ENCODE measurements at regions not wholly inside any gene's neighbourhood (a gene's known extent, or its start where the extent isn't known, plus 50 kb on each side); places are given as distances from the start of the nearest gene placed in this dataset.

DNA sequence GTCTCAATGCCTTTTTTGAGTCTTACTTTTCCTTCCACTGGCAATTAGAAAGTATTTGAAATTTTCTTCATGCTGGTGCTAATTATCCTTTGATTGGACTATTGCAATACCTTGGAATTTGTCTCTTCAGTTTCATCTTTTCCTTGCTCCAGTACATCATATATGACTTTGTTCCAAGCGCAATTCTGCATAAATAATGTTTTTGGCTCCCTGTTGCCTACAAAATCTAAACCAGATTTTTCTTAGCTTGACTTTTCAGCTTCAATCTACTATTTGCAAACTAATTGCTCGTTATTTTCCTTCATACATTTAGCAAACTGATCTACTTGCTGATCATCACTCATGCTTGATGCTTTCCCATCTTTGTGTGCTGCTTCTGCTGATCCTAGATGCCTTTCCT is 230.8 kb upstream of the GPR149 start:
- no peaks in the 10 kb centered on the region for H3K9me3 ChIP-seq
- H3K4me2 ChIP-seq = no peak overlapping the region
- no peak for FAIRE-seq
- no peak overlapping the region for H3K27ac ChIP-seq
- CTCF ChIA-PET = no interaction called here
- ATAC-seq = no peak
- no peak for DNase-seq (ENCODE audit: low read depth in 1 of 2, low spot score in 1 of 2)
- H3K4me3 ChIP-seq = no peak overlapping the region
- H3K4me1 ChIP-seq = no peaks in the 10 kb centered on the region
- WGBS (ENCODE audit: missing lambda C conversion rate) = 0% methylated on average over 2 of the region's 2 CpGs
- POLR2A ChIA-PET = no interaction called here
- TF ChIP-seq SMC3 (IDR thresholded peaks at IDR 0.05) = no peak
- no peak for TF ChIP-seq JUNB (IDR thresholded peaks at IDR 0.05)
- no peak for TF ChIP-seq CHD4 (IDR thresholded peaks at IDR 0.05; ENCODE audit: borderline replicate concordance)
- no peak for TF ChIP-seq POLR2A (IDR thresholded peaks at IDR 0.05; ENCODE audit: low read length)
- TF ChIP-seq MAFK (IDR thresholded peaks at IDR 0.05; ENCODE audit: partially characterized antibody) = no peak
- no peak for TF ChIP-seq BHLHE40 (IDR thresholded peaks at IDR 0.05; ENCODE audit: low read depth, low read length)
- TF ChIP-seq ELK1 (IDR thresholded peaks at IDR 0.05; ENCODE audit: low read depth, low read length) = no peak
- no peak for TF ChIP-seq EP300 (IDR thresholded peaks at IDR 0.05)
- no peak for TF ChIP-seq MYC (IDR thresholded peaks at IDR 0.05; ENCODE audit: borderline replicate concordance, low read length)
- TF ChIP-seq CBX8 (IDR thresholded peaks at IDR 0.05) = no peak
- no peak for TF ChIP-seq ESRRA (IDR thresholded peaks at IDR 0.05; ENCODE audit: borderline replicate concordance, low read length)
- no peak for TF ChIP-seq SREBF2 (IDR thresholded peaks at IDR 0.05)
- TF ChIP-seq HDAC2 (IDR thresholded peaks at IDR 0.05) = no peak

GRCh38 chr3:154658000-154658399 is 228.0 kb upstream of the GPR149 start:
- no peak overlapping the region for H3K4me2 ChIP-seq
- no peak overlapping the region for H3K27ac ChIP-seq
- DNase-seq (ENCODE audit: low read depth in 1 of 2, low spot score in 1 of 2) (no peak), ATAC-seq (no peak), FAIRE-seq (no peak)
- POLR2A ChIA-PET = no interaction called here
- H3K4me3 ChIP-seq = no peak overlapping the region
- CTCF ChIA-PET = interaction anchor here (0.6 to 1.7 kb wide), 2 partner anchors 10 to 40 kb away, joined by 3 to 6 read pairs; no protein-coding TSS in a partner anchor
- H3K4me1 ChIP-seq = no peaks in the 10 kb centered on the region
- H3K9me3 ChIP-seq = no peaks in the 10 kb centered on the region
- TF ChIP-seq TP53 (CRISPR knock-in tag; IDR thresholded peaks at IDR 0.05) (no peak), EP300 (IDR thresholded peaks at IDR 0.05) (no peak), ESRRA (IDR thresholded peaks at IDR 0.05; ENCODE audit: borderline replicate concordance, low read length) (no peak), KDM1A (IDR thresholded peaks at IDR 0.05; ENCODE audit: low read depth) (no peak), RARB (CRISPR knock-in tag; IDR thresholded peaks at IDR 0.05) (no peak), GATA3 (IDR thresholded peaks at IDR 0.05; ENCODE audit: borderline replicate concordance) (no peak), FOSB (CRISPR knock-in tag; IDR thresholded peaks at IDR 0.05) (no peak), CEBPB (IDR thresholded peaks at IDR 0.05) (no peak), NFE2L2 (conservative IDR thresholded peaks at IDR 0.05; ENCODE audit: low read length) (no peak), RFX5 (IDR thresholded peaks at IDR 0.05) (no peak)
- TF ChIP-seq, protein P1, sequence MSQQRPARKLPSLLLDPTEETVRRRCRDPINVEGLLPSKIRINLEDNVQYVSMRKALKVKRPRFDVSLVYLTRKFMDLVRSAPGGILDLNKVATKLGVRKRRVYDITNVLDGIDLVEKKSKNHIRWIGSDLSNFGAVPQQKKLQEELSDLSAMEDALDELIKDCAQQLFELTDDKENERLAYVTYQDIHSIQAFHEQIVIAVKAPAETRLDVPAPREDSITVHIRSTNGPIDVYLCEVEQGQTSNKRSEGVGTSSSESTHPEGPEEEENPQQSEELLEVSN (IDR thresholded peaks at IDR 0.05; ENCODE audit: borderline replicate concordance, low read depth) = no peak
- TF ChIP-seq, protein P2, sequence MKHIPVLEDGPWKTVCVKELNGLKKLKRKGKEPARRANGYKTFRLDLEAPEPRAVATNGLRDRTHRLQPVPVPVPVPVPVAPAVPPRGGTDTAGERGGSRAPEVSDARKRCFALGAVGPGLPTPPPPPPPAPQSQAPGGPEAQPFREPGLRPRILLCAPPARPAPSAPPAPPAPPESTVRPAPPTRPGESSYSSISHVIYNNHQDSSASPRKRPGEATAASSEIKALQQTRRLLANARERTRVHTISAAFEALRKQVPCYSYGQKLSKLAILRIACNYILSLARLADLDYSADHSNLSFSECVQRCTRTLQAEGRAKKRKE (CRISPR knock-in tag; IDR thresholded peaks at IDR 0.05; ENCODE audit: low read depth) = no peak

DNA sequence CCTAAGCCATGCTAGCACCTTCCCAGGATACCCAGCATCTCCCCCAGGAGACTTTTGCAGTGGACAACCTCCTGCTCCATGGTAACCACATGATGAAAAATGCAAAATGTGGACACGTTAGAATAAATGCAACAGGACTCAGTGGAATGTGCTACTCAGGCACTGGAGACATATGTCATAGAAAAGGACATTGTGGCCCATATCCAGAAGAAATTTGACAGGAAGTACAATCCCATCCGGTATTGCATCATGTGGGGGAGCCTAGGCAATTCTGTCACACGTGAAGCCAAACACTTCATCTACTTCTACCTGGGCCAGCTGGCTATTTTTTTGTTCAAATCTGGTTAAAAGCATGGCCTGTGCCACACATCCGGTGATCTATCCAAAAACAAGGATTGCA is 227.2 kb upstream of the GPR149 start:
- POLR2A ChIA-PET = no interaction called here
- Histone ChIP-seq H3K9me3 (no peaks in the 10 kb centered on the region), H3K4me1 (no peaks in the 10 kb centered on the region), H3K4me2 (no peak overlapping the region), H3K27ac (no peak overlapping the region), H3K4me3 (no peak overlapping the region)
- 5% methylated on average over 4 of the region's 4 CpGs for WGBS (ENCODE audit: missing lambda C conversion rate)
- TF ChIP-seq EP300 (IDR thresholded peaks at IDR 0.05) (no peak), MYC (IDR thresholded peaks at IDR 0.05; ENCODE audit: borderline replicate concordance, low read length) (no peak), GATA3 (IDR thresholded peaks at IDR 0.05; ENCODE audit: borderline replicate concordance) (no peak), HOXB13 (CRISPR knock-in tag; IDR thresholded peaks at IDR 0.05; ENCODE audit: low read depth) (no peak), ZC3H11A (IDR thresholded peaks at IDR 0.05) (no peak), SMC3 (IDR thresholded peaks at IDR 0.05) (no peak), NFE2L2 (conservative IDR thresholded peaks at IDR 0.05; ENCODE audit: low read length) (no peak), POLR2A (IDR thresholded peaks at IDR 0.05; ENCODE audit: low read length) (no peak), MAX (IDR thresholded peaks at IDR 0.05) (no peak), FOSL2 (IDR thresholded peaks at IDR 0.05) (no peak), FOSL2 (CRISPR knock-in tag; IDR thresholded peaks at IDR 0.05) (no peak), RARB (CRISPR knock-in tag; IDR thresholded peaks at IDR 0.05) (no peak)
- no peak for ATAC-seq
- FAIRE-seq = no peak
- CTCF ChIA-PET = interaction anchor here (1.0 to 1.7 kb wide), 2 partner anchors 10 to 109 kb away, joined by 3 to 6 read pairs; no protein-coding TSS in a partner anchor
- no peak for DNase-seq (ENCODE audit: low read depth in 1 of 2, low spot score in 1 of 2)

Measured in A549 (cell line).